Liver (tissue), 7 donors: ENCODE measurements at regions not wholly inside any gene's neighbourhood (a gene's known extent, or its start where the extent isn't known, plus 50 kb on each side); places are given as distances from the start of the nearest gene placed in this dataset.
"Not testable (repeated sequence)": the region's sequence is repeated elsewhere in the genome, so short reads cannot be mapped to it uniquely, and the experiment has no call there.

Source experiments
- DNase-seq: peaks from one replicate; pipeline ENCODE4 v3.0.0-alpha.2; 2017; ENCODE audit warnings: low spot score
- H3K27ac ChIP-seq, 2 donors: one replicate each; pipeline ENCODE4 v1.7.0; 2013; ENCODE audit warnings: inconsistent platforms in 2 of 2, low read length in 2 of 2, control low read depth in 1 of 2, low read depth in 1 of 2, mild to moderate bottlenecking in 1 of 2
- H3K27me3 ChIP-seq, 4 donors: one replicate each; pipeline versions ENCODE4 v1.6.1 to v1.7.0; 2013; ENCODE audit warnings: low read length in 3 of 4, inconsistent platforms in 1 of 4, mild to moderate bottlenecking in 1 of 4, moderate library complexity in 1 of 4; ENCODE audit not compliant: control insufficient read depth in 4 of 4, insufficient read depth in 4 of 4
- H3K36me3 ChIP-seq, 4 donors: one replicate each; pipeline versions ENCODE4 v1.6.1 to v1.7.0; 2013; ENCODE audit warnings: low read length in 3 of 4, mild to moderate bottlenecking in 3 of 4, low read depth in 1 of 4, moderate library complexity in 1 of 4; ENCODE audit not compliant: control insufficient read depth in 4 of 4, insufficient read depth in 3 of 4
- H3K4me1 ChIP-seq, 4 donors: one replicate each; pipeline versions ENCODE4 v1.6.1 to v1.7.0; 2013; ENCODE audit warnings: low read length in 3 of 4, mild to moderate bottlenecking in 3 of 4, moderate library complexity in 1 of 4; ENCODE audit not compliant: control insufficient read depth in 4 of 4, insufficient read depth in 4 of 4
- H3K4me3 ChIP-seq, 3 donors: one replicate each; pipeline versions ENCODE4 v1.6.1 to v1.7.0; 2013; ENCODE audit warnings: low read length in 3 of 3, control low read depth in 1 of 3, low read depth in 1 of 3, mild to moderate bottlenecking in 1 of 3
- H3K9ac ChIP-seq, 2 donors: one replicate each; pipeline ENCODE4 v1.7.0; 2013; ENCODE audit warnings: low read length in 2 of 2, mild to moderate bottlenecking in 2 of 2, moderate library complexity in 2 of 2, control low read depth in 1 of 2, low read depth in 1 of 2
- H3K9me3 ChIP-seq, 4 donors: one replicate each; pipeline versions ENCODE4 v1.6.1 to v1.7.0; 2013; ENCODE audit warnings: low read length in 3 of 4; ENCODE audit not compliant: control insufficient read depth in 4 of 4
- EGR1 ChIP-seq, 2 donors: IDR thresholded peaks; 2 replicates each; pipeline ENCODE4 v1.6.1; 2016 to 2018; ENCODE audit warnings: antibody characterized with exemption in 2 of 2, low read depth in 2 of 2
- FOXA1 ChIP-seq: IDR thresholded peaks from 2 replicates; pipeline ENCODE4 v1.6.1; 2016; ENCODE audit warnings: antibody characterized with exemption
- GABPA ChIP-seq, 2 donors: IDR thresholded peaks in 1 of 2; conservative IDR thresholded peaks in 1 of 2; 2 replicates each; pipeline ENCODE4 v1.6.1; 2016; ENCODE audit warnings: antibody characterized with exemption in 2 of 2, mild to moderate bottlenecking in 1 of 2, moderate library complexity in 1 of 2
- HNF4A ChIP-seq, 2 donors: conservative IDR thresholded peaks; 2 replicates each; pipeline ENCODE4 v1.6.1; 2016; ENCODE audit warnings: antibody characterized with exemption in 2 of 2, mild to moderate bottlenecking in 2 of 2
- JUND ChIP-seq, 2 donors: IDR thresholded peaks; 2 replicates each; pipeline ENCODE4 v1.6.1; 2016; ENCODE audit warnings: antibody characterized with exemption in 2 of 2
- NR2F2 ChIP-seq: IDR thresholded peaks from 2 replicates; pipeline ENCODE4 v1.6.1; 2016; ENCODE audit warnings: antibody characterized with exemption
- RAD21 ChIP-seq, 2 donors: IDR thresholded peaks; 2 replicates each; pipeline ENCODE4 v1.6.1; 2016; ENCODE audit warnings: antibody characterized with exemption in 2 of 2, mild to moderate bottlenecking in 2 of 2
- RXRA ChIP-seq, 2 donors: IDR thresholded peaks; 2 replicates each; pipeline ENCODE4 v1.6.1; 2017 to 2018; ENCODE audit warnings: antibody characterized with exemption in 2 of 2, mild to moderate bottlenecking in 1 of 2
- SP1 ChIP-seq: IDR thresholded peaks from 2 replicates; pipeline ENCODE4 v1.6.1; 2018; ENCODE audit warnings: antibody characterized with exemption, mild to moderate bottlenecking
- TAF1 ChIP-seq: conservative IDR thresholded peaks from 2 replicates; pipeline ENCODE4 v1.6.1; 2016; ENCODE audit warnings: antibody characterized with exemption, mild to moderate bottlenecking
- YY1 ChIP-seq: IDR thresholded peaks from 2 replicates; pipeline ENCODE4 v1.6.1; 2016; ENCODE audit warnings: antibody characterized with exemption, mild to moderate bottlenecking
- WGBS: extraction: QIAGEN DNeasy Blood & Tissue Kit; methylation state at CpG from one replicate; pipeline ENCODE4 v1.1.7; 2013; 5-methylcytosine and 5-hydroxymethylcytosine counted together
- TF ChIP-seq, protein P1 (sequence below): IDR thresholded peaks from 2 replicates; pipeline ENCODE4 v1.6.1; 2016; ENCODE audit warnings: antibody characterized with exemption
- TF ChIP-seq, protein P2 (sequence below): IDR thresholded peaks from 2 replicates; pipeline ENCODE4 v1.6.1; 2016; ENCODE audit warnings: antibody characterized with exemption
- TF ChIP-seq, protein P3 (sequence below): IDR thresholded peaks from 2 replicates; pipeline ENCODE4 v1.6.1; 2016; ENCODE audit warnings: antibody characterized with exemption, mild to moderate bottlenecking
- TF ChIP-seq, protein P4 (sequence below): IDR thresholded peaks from 2 replicates; pipeline ENCODE4 v1.6.1; 2016; ENCODE audit warnings: antibody characterized with exemption
- donor health status: healthy.
- donor health status: healthy.
- donor health status: healthy.
- donor health status: healthy.

DNA sequence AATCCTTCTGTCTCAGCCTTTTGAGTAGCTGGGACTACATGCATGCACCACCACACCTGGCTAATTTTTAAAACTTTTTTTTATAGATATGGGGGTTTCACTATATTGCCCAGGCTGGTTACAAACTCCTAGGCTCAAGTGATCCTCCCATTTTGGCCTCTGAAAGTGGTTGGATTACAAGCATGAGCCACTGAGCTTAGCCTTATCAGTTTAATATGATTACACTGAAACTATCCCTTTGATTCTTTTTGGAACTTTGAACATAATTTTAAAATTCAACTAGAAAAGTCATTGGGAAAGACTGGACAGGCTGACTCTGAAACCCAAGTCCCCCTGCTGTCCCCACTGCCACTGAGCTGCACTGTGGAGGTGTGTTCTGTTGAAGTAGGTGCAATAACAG lies 114.8 kb downstream of the ARL4C start:
- H3K27me3 ChIP-seq = no peaks in the 10 kb centered on the region
- TF ChIP-seq RXRA (IDR thresholded peaks at IDR 0.05) (no peak), EGR1 (IDR thresholded peaks at IDR 0.05; ENCODE audit: low read depth in 2 of 2) (no peak), JUND (IDR thresholded peaks at IDR 0.05) (no peak), HNF4A (conservative IDR thresholded peaks at IDR 0.05) (no peak), YY1 (no peak), TAF1 (no peak), GABPA (IDR thresholded peaks at IDR 0.05 in 1 of 2, conservative IDR thresholded peaks at IDR 0.05 in 1 of 2) (no peak), FOXA1 (no peak), SP1 (no peak), NR2F2 (no peak), RAD21 (IDR thresholded peaks at IDR 0.05) (no peak)
- TF ChIP-seq, protein P1, sequence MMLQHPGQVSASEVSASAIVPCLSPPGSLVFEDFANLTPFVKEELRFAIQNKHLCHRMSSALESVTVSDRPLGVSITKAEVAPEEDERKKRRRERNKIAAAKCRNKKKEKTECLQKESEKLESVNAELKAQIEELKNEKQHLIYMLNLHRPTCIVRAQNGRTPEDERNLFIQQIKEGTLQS = no peak
- TF ChIP-seq, protein P2, sequence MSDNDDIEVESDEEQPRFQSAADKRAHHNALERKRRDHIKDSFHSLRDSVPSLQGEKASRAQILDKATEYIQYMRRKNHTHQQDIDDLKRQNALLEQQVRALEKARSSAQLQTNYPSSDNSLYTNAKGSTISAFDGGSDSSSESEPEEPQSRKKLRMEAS = no peak
- TF ChIP-seq, protein P3, sequence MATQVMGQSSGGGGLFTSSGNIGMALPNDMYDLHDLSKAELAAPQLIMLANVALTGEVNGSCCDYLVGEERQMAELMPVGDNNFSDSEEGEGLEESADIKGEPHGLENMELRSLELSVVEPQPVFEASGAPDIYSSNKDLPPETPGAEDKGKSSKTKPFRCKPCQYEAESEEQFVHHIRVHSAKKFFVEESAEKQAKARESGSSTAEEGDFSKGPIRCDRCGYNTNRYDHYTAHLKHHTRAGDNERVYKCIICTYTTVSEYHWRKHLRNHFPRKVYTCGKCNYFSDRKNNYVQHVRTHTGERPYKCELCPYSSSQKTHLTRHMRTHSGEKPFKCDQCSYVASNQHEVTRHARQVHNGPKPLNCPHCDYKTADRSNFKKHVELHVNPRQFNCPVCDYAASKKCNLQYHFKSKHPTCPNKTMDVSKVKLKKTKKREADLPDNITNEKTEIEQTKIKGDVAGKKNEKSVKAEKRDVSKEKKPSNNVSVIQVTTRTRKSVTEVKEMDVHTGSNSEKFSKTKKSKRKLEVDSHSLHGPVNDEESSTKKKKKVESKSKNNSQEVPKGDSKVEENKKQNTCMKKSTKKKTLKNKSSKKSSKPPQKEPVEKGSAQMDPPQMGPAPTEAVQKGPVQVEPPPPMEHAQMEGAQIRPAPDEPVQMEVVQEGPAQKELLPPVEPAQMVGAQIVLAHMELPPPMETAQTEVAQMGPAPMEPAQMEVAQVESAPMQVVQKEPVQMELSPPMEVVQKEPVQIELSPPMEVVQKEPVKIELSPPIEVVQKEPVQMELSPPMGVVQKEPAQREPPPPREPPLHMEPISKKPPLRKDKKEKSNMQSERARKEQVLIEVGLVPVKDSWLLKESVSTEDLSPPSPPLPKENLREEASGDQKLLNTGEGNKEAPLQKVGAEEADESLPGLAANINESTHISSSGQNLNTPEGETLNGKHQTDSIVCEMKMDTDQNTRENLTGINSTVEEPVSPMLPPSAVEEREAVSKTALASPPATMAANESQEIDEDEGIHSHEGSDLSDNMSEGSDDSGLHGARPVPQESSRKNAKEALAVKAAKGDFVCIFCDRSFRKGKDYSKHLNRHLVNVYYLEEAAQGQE = no peak
- TF ChIP-seq, protein P4, sequence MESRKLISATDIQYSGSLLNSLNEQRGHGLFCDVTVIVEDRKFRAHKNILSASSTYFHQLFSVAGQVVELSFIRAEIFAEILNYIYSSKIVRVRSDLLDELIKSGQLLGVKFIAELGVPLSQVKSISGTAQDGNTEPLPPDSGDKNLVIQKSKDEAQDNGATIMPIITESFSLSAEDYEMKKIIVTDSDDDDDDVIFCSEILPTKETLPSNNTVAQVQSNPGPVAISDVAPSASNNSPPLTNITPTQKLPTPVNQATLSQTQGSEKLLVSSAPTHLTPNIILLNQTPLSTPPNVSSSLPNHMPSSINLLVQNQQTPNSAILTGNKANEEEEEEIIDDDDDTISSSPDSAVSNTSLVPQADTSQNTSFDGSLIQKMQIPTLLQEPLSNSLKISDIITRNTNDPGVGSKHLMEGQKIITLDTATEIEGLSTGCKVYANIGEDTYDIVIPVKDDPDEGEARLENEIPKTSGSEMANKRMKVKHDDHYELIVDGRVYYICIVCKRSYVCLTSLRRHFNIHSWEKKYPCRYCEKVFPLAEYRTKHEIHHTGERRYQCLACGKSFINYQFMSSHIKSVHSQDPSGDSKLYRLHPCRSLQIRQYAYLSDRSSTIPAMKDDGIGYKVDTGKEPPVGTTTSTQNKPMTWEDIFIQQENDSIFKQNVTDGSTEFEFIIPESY = no peak
- no peak for DNase-seq
- H3K4me3 ChIP-seq = no peak overlapping the region
- H3K9me3 ChIP-seq = no peaks in the 10 kb centered on the region
- H3K27ac ChIP-seq = no peak overlapping the region
- H3K36me3 ChIP-seq = no peaks in the 10 kb centered on the region
- no peaks in the 10 kb centered on the region for H3K4me1 ChIP-seq
- H3K9ac ChIP-seq = no peak overlapping the region

DNA sequence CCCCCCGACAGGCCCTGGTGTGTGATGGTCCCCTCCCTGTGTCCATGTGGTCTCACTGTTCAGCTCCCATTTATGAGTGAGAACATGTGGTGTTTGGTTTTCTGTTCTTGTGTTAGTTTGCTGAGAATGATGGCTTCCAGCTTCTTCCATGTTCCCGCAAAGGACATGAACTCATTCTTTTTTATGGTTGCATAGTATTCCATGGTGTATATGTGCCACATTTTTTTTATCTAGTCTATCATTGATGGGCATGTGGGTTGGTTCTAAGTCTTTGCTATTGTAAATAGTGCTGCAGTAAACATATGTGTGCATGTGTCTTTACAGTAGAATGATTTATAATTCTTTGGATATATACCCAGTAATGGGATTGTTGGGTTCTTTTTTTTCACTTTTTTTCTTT lies 117.9 kb downstream of the ARL4C start:
- not testable (repeated sequence) for H3K27me3 ChIP-seq, H3K36me3 ChIP-seq, H3K9ac ChIP-seq, H3K4me3 ChIP-seq, H3K9me3 ChIP-seq, H3K4me1 ChIP-seq, H3K27ac ChIP-seq, DNase-seq
- WGBS = 93% methylated on average over 2 of the region's 2 CpGs
